ENCODE measurements at regions not wholly inside any gene's neighbourhood (a gene's known extent, or its start where the extent isn't known, plus 50 kb on each side); places are given as distances from the start of the nearest gene placed in this dataset.

GRCh38 chr5:105263515-105263914 lies 1700.9 kb upstream of the NUDT12 start:
- no peak for TF ChIP-seq CTCF (conservative IDR thresholded peaks at IDR 0.05; ENCODE audit: low read length)
- DNase-seq (ENCODE audit: low read depth), result no peak
- H3K4me3 ChIP-seq (ENCODE audit: low read length), result no peak overlapping the region

GRCh38 chr5:105259581-105260217 lies 1697.1 kb upstream of the NUDT12 start:
- no peak for DNase-seq (ENCODE audit: low read depth)
- H3K4me3 ChIP-seq (ENCODE audit: low read length), result no peak overlapping the region
- no peak for TF ChIP-seq CTCF (conservative IDR thresholded peaks at IDR 0.05; ENCODE audit: low read length)

- no peak overlapping the region for H3K4me3 ChIP-seq (ENCODE audit: low read length)
- no peak for TF ChIP-seq CTCF (conservative IDR thresholded peaks at IDR 0.05; ENCODE audit: low read length)
Measured at GRCh38 chr5:105238561-105238960, 1676.0 kb upstream of the NUDT12 start.

GRCh38 chr5:105230516-105231157 lies 1668.0 kb upstream of the NUDT12 start:
- no peak for DNase-seq (ENCODE audit: low read depth)
- no peak for TF ChIP-seq CTCF (conservative IDR thresholded peaks at IDR 0.05; ENCODE audit: low read length)
- H3K4me3 ChIP-seq (ENCODE audit: low read length), result no peak overlapping the region

More at GRCh38 chr5:105238561-105238960, 1676.0 kb upstream of the NUDT12 start:
- no peak for DNase-seq (ENCODE audit: low read depth)

GRCh38 chr5:105218018-105218417 lies 1655.4 kb upstream of the NUDT12 start:
- DNase-seq (ENCODE audit: low read depth), result no peak
- no peak for TF ChIP-seq CTCF (conservative IDR thresholded peaks at IDR 0.05; ENCODE audit: low read length)
- no peak overlapping the region for H3K4me3 ChIP-seq (ENCODE audit: low read length)

GRCh38 chr5:105213078-105213477 lies 1650.5 kb upstream of the NUDT12 start:
- no peak for TF ChIP-seq CTCF (conservative IDR thresholded peaks at IDR 0.05; ENCODE audit: low read length)

GRCh38 chr5:105207066-105207465 lies 1644.5 kb upstream of the NUDT12 start:
- no peak overlapping the region for H3K4me3 ChIP-seq (ENCODE audit: low read length)
- TF ChIP-seq CTCF (conservative IDR thresholded peaks at IDR 0.05; ENCODE audit: low read length), result no peak
- DNase-seq (ENCODE audit: low read depth), result no peak

More at GRCh38 chr5:105213078-105213477, 1650.5 kb upstream of the NUDT12 start:
- H3K4me3 ChIP-seq (ENCODE audit: low read length), result no peak overlapping the region
- no peak for DNase-seq (ENCODE audit: low read depth)
